HCT116 (cell line): ENCODE measurements at regions not wholly inside any gene's neighbourhood (a gene's known extent, or its start where the extent isn't known, plus 50 kb on each side); places are given as distances from the start of the nearest gene placed in this dataset.

Source experiments
- ATAC-seq: fragments of 200-7000 bp; cut with Tn5 transposase; 2 replicates; pipeline ENCODE4 v1.9.1; 2020; ENCODE audit warnings: mild to moderate bottlenecking, moderate library complexity
- BruUV-seq: library from RNA; stranded (reverse); fragments of 400-500 nt; replicated peaks from 2 replicates; lab custom pipeline; 2021; lab: Mats Ljungman, UMichigan
- CTCF ChIA-PET: fragments of 300-600 bp; sonication (Branson Sonifier 250); formaldehyde crosslinking; loops from one replicate; lab custom pipeline; 2021; ENCODE audit warnings: antibody characterized with exemption; lab: Charles Lee
- POLR2A ChIA-PET: fragments of 300-600, 350-600 bp; sonication (Branson Sonifier 250); formaldehyde crosslinking; loops from one replicate; lab custom pipeline; 2021; ENCODE audit warnings: antibody characterized with exemption; lab: Charles Lee
- RAD21 ChIA-PET, 2 experiments: fragments of 300-600 bp; sonication (Branson Sonifier 250); formaldehyde crosslinking; loops; one replicate each; lab custom pipeline; 2023; ENCODE audit warnings: low total read pairs in 2 of 2; ENCODE audit not compliant: uncharacterized antibody in 2 of 2, unreplicated experiment in 2 of 2, low non-redundant PET in 1 of 2; lab: Charles Lee
- DNase-seq: peaks from one replicate; pipeline ENCODE4 v3.0.0-alpha.2; 2010; ENCODE audit warnings: low read depth, low spot score
- H2AFZ ChIP-seq: fragments of 200-600 bp; shearing (Covaris generic), sonication (generic); 2 replicates; pipeline ENCODE4 v1.6.1; 2017; ENCODE audit warnings: low read depth, mixed run types, mixed read lengths, antibody characterized with exemption, low read length; ENCODE audit not compliant: poor library complexity, severe bottlenecking
- H3K27ac ChIP-seq: 2 replicates; pipeline ENCODE4 v1.5.1; 2012; ENCODE audit warnings: low read depth, low read length
- H3K27me3 ChIP-seq: fragments of 200-600 bp; sonication (generic); 2 replicates; pipeline ENCODE4 v1.6.1; 2016; ENCODE audit warnings: mixed run types, low read length, mixed read lengths; ENCODE audit not compliant: insufficient read depth
- H3K36me3 ChIP-seq, 2 experiments: fragments of 200-500 bp in 1 of 2; fragments of 200-600 bp in 1 of 2; sonication (Bioruptor generic) in 1 of 2; sonication (generic) in 1 of 2; 2 replicates each; pipeline versions ENCODE4 v1.5.1 to v1.6.1; 2014 to 2016; ENCODE audit warnings: low read length in 2 of 2, inconsistent platforms in 1 of 2, mixed read lengths in 1 of 2, mixed run types in 1 of 2; ENCODE audit not compliant: insufficient read depth in 2 of 2, control insufficient read depth in 1 of 2
- H3K4me1 ChIP-seq, 2 experiments: fragments of 200-600 bp in 1 of 2; sonication (generic) in 1 of 2; 2 replicates each; pipeline versions ENCODE4 v1.5.1 to v1.6.1; 2012 to 2017; ENCODE audit warnings: low read length in 2 of 2, inconsistent platforms in 1 of 2, mild to moderate bottlenecking in 1 of 2, mixed read lengths in 1 of 2, mixed run types in 1 of 2, moderate library complexity in 1 of 2; ENCODE audit not compliant: insufficient read depth in 2 of 2, control insufficient read depth in 1 of 2
- H3K4me2 ChIP-seq: fragments of 200-600 bp; sonication (generic); 2 replicates; pipeline ENCODE4 v1.6.1; 2017; ENCODE audit warnings: mixed run types, low read length, mixed read lengths
- H3K4me3 ChIP-seq, 2 experiments: fragments of 200-600 bp in 1 of 2; sonication (generic) in 1 of 2; replicated peaks in 1 of 2; 2 replicates each; pipeline ENCODE4 v1.5.1; 2011 to 2016; ENCODE audit warnings: low read length in 2 of 2, control low read depth in 1 of 2, low read depth in 1 of 2, mild to moderate bottlenecking in 1 of 2, mixed read lengths in 1 of 2, mixed run types in 1 of 2
- H3K79me2 ChIP-seq: fragments of 200-600 bp; sonication (generic); 2 replicates; pipeline ENCODE4 v1.6.1; 2017; ENCODE audit warnings: mild to moderate bottlenecking, mixed run types, low read length, moderate library complexity, mixed read lengths; ENCODE audit not compliant: insufficient read depth
- H3K9ac ChIP-seq: fragments of 200-600 bp; sonication (generic); 2 replicates; pipeline ENCODE4 v1.6.1; 2016; ENCODE audit warnings: low read length, mixed read lengths
- H3K9me2 ChIP-seq: fragments of 200-600 bp; sonication (generic), shearing (Covaris generic); 2 replicates; pipeline ENCODE4 v1.6.1; 2017; ENCODE audit warnings: mixed run types, mild to moderate bottlenecking, moderate library complexity; ENCODE audit not compliant: insufficient read depth
- H3K9me3 ChIP-seq, 2 experiments: fragments of 200-500 bp in 1 of 2; fragments of 200-600 bp in 1 of 2; sonication (Bioruptor generic) in 1 of 2; sonication (generic) in 1 of 2; 2 replicates each; pipeline ENCODE4 v1.6.1; 2014 to 2017; ENCODE audit warnings: low read length in 2 of 2, mixed read lengths in 2 of 2, inconsistent platforms in 1 of 2, low read depth in 1 of 2, mild to moderate bottlenecking in 1 of 2, mixed run types in 1 of 2, moderate library complexity in 1 of 2; ENCODE audit not compliant: control insufficient read depth in 1 of 2, insufficient read depth in 1 of 2
- H4K20me1 ChIP-seq: fragments of 200-600 bp; sonication (generic), shearing (Covaris generic); 2 replicates; pipeline ENCODE4 v1.6.1; 2017; ENCODE audit warnings: mixed run types, mild to moderate bottlenecking, moderate library complexity; ENCODE audit not compliant: insufficient read depth
- CBX3 ChIP-seq: IDR thresholded peaks from 2 replicates; pipeline ENCODE4 v1.6.1; 2012; ENCODE audit warnings: low read depth
- ELF1 ChIP-seq: IDR thresholded peaks from 2 replicates; pipeline ENCODE4 v1.6.1; 2012; ENCODE audit warnings: low read depth, borderline replicate concordance
- EZH2phosphoT487 ChIP-seq: fragments of 200-600 bp; IDR thresholded peaks from 2 replicates; pipeline ENCODE4 v1.6.1; 2018; ENCODE audit warnings: antibody characterized with exemption, borderline replicate concordance
- POLR2AphosphoS5 ChIP-seq: IDR thresholded peaks from 2 replicates; pipeline ENCODE4 v1.6.1; 2011; ENCODE audit warnings: mild to moderate bottlenecking, low read depth, low read length, moderate library complexity
- SIN3A ChIP-seq: IDR thresholded peaks from 2 replicates; pipeline ENCODE4 v1.6.1; 2012; ENCODE audit warnings: low read depth
- SP1 ChIP-seq: IDR thresholded peaks from 2 replicates; pipeline ENCODE4 v1.6.1; 2012; ENCODE audit warnings: low read depth
- TCF7L2 ChIP-seq: IDR thresholded peaks from 2 replicates; pipeline ENCODE4 v1.7.0; 2011; ENCODE audit warnings: borderline replicate concordance, inconsistent platforms; ENCODE audit not compliant: insufficient read depth, insufficient read length; ENCODE audit errors: extremely low read depth
- YY1 ChIP-seq: IDR thresholded peaks from 2 replicates; pipeline ENCODE4 v1.6.1; 2011; ENCODE audit warnings: low read length, low read depth, moderate library complexity, mild to moderate bottlenecking; ENCODE audit not compliant: insufficient replicate concordance; ENCODE audit errors: extremely low read depth
- intact Hi-C: fragments of 100-400 bp; cut with micrococcal nuclease; formaldehyde crosslinking; loops from 2 replicates; pipeline ENCODE4 v1.10.0; 2022
- TF ChIP-seq, protein P1 (sequence below): IDR thresholded peaks from 2 replicates; pipeline ENCODE4 v1.6.1; 2012; ENCODE audit warnings: low read depth
- TF ChIP-seq, protein P2 (sequence below), 3 experiments: fragments of 200-600 bp in 1 of 3; sonication (generic) in 1 of 3; IDR thresholded peaks in 2 of 3; conservative IDR thresholded peaks in 1 of 3; 2 replicates each; pipeline ENCODE4 v1.5.1; 2012 to 2017; ENCODE audit warnings: low read depth in 2 of 3, low read length in 2 of 3, antibody characterized with exemption in 1 of 3, borderline replicate concordance in 1 of 3, control low read depth in 1 of 3, mild to moderate bottlenecking in 1 of 3, mixed read lengths in 1 of 3, mixed run types in 1 of 3, moderate library complexity in 1 of 3; ENCODE audit not compliant: insufficient read depth in 1 of 3

DNA sequence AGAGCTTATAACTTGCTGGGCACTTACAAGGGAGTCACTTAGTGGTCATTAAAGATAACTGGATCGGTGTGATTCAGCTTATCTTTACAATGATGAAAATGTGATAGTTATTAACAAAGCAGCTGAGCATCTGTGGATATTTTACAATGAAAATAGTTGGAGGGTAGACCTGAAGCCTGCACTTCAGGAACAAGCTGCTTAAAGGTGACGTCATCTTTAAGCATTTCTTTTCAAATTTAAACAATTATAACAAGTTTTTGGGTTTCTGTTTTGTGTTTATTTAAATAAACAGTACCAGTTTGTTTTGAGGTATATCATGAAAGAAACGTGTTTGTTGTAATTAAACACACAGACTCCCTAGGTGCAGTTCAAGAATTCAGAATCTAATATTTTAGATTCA is 513.9 kb downstream of the ZNF516 start:
- Histone ChIP-seq H3K4me3 (no peak overlapping the region), H3K9ac (no peak overlapping the region), H3K4me1 (no peaks in the 10 kb centered on the region), H3K36me3 (no peaks in the 10 kb centered on the region), H3K27ac (no peak overlapping the region), H4K20me1 (no peaks in the 10 kb centered on the region), H3K27me3 (peaks cover 20% of the 10 kb centered on the region), H2AFZ (no peak overlapping the region), H3K9me2 (no peaks in the 10 kb centered on the region), H3K9me3 (no peaks in the 10 kb centered on the region), H3K4me2 (no peak overlapping the region), H3K79me2 (no peaks in the 10 kb centered on the region)
- ATAC-seq (no peak), DNase-seq (no peak)
- BruUV-seq = no TSS peak
- ChIA-PET POLR2A (no interaction called here), CTCF (no interaction called here), RAD21 (no interaction called here)
- TF ChIP-seq, protein P1, sequence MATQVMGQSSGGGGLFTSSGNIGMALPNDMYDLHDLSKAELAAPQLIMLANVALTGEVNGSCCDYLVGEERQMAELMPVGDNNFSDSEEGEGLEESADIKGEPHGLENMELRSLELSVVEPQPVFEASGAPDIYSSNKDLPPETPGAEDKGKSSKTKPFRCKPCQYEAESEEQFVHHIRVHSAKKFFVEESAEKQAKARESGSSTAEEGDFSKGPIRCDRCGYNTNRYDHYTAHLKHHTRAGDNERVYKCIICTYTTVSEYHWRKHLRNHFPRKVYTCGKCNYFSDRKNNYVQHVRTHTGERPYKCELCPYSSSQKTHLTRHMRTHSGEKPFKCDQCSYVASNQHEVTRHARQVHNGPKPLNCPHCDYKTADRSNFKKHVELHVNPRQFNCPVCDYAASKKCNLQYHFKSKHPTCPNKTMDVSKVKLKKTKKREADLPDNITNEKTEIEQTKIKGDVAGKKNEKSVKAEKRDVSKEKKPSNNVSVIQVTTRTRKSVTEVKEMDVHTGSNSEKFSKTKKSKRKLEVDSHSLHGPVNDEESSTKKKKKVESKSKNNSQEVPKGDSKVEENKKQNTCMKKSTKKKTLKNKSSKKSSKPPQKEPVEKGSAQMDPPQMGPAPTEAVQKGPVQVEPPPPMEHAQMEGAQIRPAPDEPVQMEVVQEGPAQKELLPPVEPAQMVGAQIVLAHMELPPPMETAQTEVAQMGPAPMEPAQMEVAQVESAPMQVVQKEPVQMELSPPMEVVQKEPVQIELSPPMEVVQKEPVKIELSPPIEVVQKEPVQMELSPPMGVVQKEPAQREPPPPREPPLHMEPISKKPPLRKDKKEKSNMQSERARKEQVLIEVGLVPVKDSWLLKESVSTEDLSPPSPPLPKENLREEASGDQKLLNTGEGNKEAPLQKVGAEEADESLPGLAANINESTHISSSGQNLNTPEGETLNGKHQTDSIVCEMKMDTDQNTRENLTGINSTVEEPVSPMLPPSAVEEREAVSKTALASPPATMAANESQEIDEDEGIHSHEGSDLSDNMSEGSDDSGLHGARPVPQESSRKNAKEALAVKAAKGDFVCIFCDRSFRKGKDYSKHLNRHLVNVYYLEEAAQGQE = no peak
- TF ChIP-seq CBX3 (no peak), ELF1 (no peak), SP1 (no peak), YY1 (no peak), EZH2phosphoT487 (no peak), TCF7L2 (no peak), POLR2AphosphoS5 (no peak), SIN3A (no peak)
- TF ChIP-seq, protein P2, sequence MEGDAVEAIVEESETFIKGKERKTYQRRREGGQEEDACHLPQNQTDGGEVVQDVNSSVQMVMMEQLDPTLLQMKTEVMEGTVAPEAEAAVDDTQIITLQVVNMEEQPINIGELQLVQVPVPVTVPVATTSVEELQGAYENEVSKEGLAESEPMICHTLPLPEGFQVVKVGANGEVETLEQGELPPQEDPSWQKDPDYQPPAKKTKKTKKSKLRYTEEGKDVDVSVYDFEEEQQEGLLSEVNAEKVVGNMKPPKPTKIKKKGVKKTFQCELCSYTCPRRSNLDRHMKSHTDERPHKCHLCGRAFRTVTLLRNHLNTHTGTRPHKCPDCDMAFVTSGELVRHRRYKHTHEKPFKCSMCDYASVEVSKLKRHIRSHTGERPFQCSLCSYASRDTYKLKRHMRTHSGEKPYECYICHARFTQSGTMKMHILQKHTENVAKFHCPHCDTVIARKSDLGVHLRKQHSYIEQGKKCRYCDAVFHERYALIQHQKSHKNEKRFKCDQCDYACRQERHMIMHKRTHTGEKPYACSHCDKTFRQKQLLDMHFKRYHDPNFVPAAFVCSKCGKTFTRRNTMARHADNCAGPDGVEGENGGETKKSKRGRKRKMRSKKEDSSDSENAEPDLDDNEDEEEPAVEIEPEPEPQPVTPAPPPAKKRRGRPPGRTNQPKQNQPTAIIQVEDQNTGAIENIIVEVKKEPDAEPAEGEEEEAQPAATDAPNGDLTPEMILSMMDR (IDR thresholded peaks at IDR 0.05 in 2 of 3, conservative IDR thresholded peaks at IDR 0.05 in 1 of 3; ENCODE audit: borderline replicate concordance in 1 of 3, insufficient read depth in 1 of 3, low read depth in 2 of 3, low read length in 2 of 3) = no peak
- intact Hi-C loops = no loop called here
